Nephron (organoid): ENCODE measurements at regions not wholly inside any gene's neighbourhood (a gene's known extent, or its start where the extent isn't known, plus 50 kb on each side); places are given as distances from the start of the nearest gene placed in this dataset.
A peak's percentile ranks its signal among the peaks of the same experiment; 100 is the strongest.

Experiments
- H3K27ac Mint-ChIP-seq, 3 experiments: 2 replicates each; pipeline ENCODE4 v1.8.0; 2020; ENCODE audit warnings: mixed read lengths in 3 of 3, mild to moderate bottlenecking in 2 of 3, moderate library complexity in 1 of 3
- H3K27me3 Mint-ChIP-seq: 2 replicates; pipeline ENCODE4 v1.8.0; 2021; ENCODE audit warnings: low read depth, mild to moderate bottlenecking, moderate library complexity, mixed read lengths
- H3K36me3 Mint-ChIP-seq: 2 replicates; pipeline ENCODE4 v1.8.0; 2020; ENCODE audit warnings: low read depth, mixed read lengths
- H3K4me1 Mint-ChIP-seq: 2 replicates; pipeline ENCODE4 v1.8.0; 2020; ENCODE audit warnings: mixed read lengths
- H3K4me3 Mint-ChIP-seq, 3 experiments: 2 replicates each; pipeline ENCODE4 v1.8.0; 2020; ENCODE audit warnings: mild to moderate bottlenecking in 3 of 3, mixed read lengths in 3 of 3, moderate library complexity in 2 of 3
- H3K9me3 Mint-ChIP-seq: 2 replicates; pipeline ENCODE4 v1.8.0; 2020; ENCODE audit warnings: mixed read lengths
- TF ChIP-seq, protein P1 (sequence below), 3 experiments: fragments of 200-600 bp; sonication (generic); IDR thresholded peaks; one replicate each; pipeline ENCODE4 v1.5.0; 2021; ENCODE audit warnings: antibody characterized with exemption in 3 of 3; ENCODE audit not compliant: unreplicated experiment in 3 of 3

DNA sequence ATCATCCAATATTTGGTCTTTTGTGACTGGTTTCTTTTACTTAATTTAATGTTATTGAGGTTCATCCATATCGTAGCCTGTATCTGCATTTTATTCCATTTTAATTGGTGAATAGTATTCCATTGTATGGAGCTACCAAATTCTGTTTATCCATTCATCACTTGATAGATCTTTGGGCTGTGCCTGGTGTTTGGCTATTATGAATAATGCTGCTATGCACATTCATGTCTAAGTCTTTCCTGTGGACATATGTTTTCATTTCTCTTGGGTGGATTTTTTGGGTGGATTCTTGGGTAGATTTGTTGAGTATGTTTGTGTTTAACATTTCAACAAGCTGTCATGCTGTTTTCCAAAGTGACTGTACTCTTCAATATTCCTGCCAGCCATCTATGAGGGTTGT lies 52.5 kb upstream of the NEDD4L start:
- Mint-ChIP-seq H3K36me3 (no peaks in the 10 kb centered on the region), H3K27ac (no peak overlapping the region), H3K4me3 (no peak overlapping the region), H3K4me1 (no peaks in the 10 kb centered on the region), H3K27me3 (peaks cover 6% of the 10 kb centered on the region), H3K9me3 (peaks cover 2% of the 10 kb centered on the region)
- TF ChIP-seq, protein P1, sequence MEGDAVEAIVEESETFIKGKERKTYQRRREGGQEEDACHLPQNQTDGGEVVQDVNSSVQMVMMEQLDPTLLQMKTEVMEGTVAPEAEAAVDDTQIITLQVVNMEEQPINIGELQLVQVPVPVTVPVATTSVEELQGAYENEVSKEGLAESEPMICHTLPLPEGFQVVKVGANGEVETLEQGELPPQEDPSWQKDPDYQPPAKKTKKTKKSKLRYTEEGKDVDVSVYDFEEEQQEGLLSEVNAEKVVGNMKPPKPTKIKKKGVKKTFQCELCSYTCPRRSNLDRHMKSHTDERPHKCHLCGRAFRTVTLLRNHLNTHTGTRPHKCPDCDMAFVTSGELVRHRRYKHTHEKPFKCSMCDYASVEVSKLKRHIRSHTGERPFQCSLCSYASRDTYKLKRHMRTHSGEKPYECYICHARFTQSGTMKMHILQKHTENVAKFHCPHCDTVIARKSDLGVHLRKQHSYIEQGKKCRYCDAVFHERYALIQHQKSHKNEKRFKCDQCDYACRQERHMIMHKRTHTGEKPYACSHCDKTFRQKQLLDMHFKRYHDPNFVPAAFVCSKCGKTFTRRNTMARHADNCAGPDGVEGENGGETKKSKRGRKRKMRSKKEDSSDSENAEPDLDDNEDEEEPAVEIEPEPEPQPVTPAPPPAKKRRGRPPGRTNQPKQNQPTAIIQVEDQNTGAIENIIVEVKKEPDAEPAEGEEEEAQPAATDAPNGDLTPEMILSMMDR (IDR thresholded peaks at IDR 0.05; ENCODE audit: unreplicated experiment in 3 of 3): no peak

DNA sequence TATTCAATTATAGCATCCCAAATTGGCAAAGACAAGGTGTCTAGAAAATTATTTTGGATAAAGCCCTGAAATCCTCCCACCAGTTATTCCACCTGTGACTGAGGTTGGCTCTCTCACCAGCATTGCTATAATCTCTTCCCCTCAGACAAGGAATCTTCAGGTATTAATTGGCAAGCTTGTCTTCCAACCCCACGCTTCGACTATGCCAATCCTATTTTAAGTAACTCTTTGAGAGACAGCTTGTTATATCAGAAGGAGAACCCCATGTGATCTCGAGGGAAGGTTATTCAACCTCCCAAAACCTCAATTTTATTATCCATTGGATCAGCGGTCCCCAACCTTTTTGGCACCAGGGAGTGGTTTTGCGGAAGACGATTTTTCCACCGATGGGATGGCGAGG lies 54.5 kb upstream of the NEDD4L start:
- no peak overlapping the region for H3K4me3 Mint-ChIP-seq
- H3K9me3 Mint-ChIP-seq: peaks cover 2% of the 10 kb centered on the region
- H3K36me3 Mint-ChIP-seq: no peaks in the 10 kb centered on the region
- TF ChIP-seq, protein P1 (IDR thresholded peaks at IDR 0.05; ENCODE audit: unreplicated experiment in 3 of 3): no peak
- peaks cover 7% of the 10 kb centered on the region for H3K27me3 Mint-ChIP-seq
- H3K4me1 Mint-ChIP-seq: no peaks in the 10 kb centered on the region
- no peak overlapping the region for H3K27ac Mint-ChIP-seq

DNA sequence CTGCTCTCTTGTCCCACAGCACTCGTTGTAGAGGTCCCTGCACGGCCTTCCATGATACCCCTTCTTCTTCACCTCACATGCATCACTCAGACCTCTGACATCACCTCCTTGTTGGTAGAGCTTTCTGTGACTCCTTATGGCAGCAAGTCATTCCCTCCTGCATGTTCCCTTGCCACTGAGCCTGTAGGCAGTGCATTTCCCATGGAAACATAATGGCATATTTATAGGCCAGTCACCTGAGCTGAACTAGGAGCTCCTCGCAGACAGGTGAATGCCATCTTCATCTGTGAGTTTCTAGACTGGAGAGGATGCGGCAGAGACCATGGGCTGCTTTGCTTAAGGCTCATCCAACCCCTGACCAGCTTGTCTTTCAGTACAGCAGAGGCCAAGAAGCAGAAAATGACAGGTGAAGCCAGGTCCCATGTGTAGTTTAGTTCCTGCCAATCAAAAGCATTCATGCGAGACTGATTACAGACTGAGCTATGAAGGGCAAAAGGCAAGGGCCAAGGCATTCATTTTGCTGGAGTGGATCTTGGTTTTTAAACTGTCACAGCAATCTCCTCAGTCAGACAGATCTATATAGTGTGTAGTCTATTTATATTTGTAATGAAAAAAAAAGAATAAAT lies 59.4 kb upstream of the NEDD4L start:
- TF ChIP-seq, protein P1 (IDR thresholded peaks at IDR 0.05; ENCODE audit: unreplicated experiment in 3 of 3): no peak
- Mint-ChIP-seq H3K4me1 (peaks cover 6% of the 10 kb centered on the region), H3K9me3 (peaks cover 2% of the 10 kb centered on the region), H3K4me3 (no peak overlapping the region), H3K27ac (peak overlapping the region in 1 of 3 experiments; percentile 46), H3K36me3 (no peaks in the 10 kb centered on the region), H3K27me3 (peaks cover 12% of the 10 kb centered on the region)

DNA sequence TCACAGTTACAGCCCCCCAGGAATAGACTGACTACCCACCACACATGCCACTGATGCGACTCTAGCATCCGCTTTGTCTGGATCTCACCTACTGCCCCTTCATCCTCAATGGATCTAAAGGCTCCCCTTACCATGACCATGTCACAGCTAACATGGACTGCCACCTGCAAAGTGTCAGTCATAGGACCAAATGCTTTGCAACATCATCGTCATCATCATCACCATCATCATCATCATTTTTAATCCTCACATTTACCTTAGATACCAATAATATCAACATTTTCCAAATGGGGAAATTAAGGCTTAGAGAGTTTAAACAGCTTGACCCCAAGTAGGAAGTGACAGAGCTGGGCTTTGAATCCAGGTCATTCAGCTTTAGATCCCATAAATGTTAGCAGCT lies 60.1 kb upstream of the NEDD4L start:
- TF ChIP-seq, protein P1 (IDR thresholded peaks at IDR 0.05; ENCODE audit: unreplicated experiment in 3 of 3): no peak
- Mint-ChIP-seq H3K4me3 (no peak overlapping the region), H3K36me3 (no peaks in the 10 kb centered on the region), H3K27me3 (peaks cover 12% of the 10 kb centered on the region), H3K4me1 (peaks cover 6% of the 10 kb centered on the region), H3K9me3 (peaks cover 2% of the 10 kb centered on the region), H3K27ac (no peak overlapping the region)

DNA sequence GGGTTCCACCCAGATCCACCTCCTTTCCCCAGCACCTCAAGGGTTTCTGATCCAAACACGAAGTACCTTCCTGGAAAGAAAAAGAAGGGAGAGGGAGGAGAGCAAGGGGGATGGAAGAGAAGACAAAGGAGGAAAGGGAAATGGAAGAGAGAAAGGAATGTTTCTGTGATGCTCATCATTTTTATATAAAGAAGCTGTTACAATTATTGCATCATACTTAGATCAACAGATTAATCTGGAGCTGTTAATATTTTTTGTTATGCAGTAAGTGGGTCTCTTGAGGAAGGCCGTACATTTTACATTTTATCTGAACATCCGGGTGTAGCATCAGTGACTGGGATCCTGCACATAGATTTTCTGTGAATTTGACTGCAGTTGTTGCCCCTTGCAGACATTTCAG lies 60.6 kb upstream of the NEDD4L start:
- Mint-ChIP-seq H3K27ac (no peak overlapping the region), H3K4me1 (peaks cover 6% of the 10 kb centered on the region), H3K4me3 (no peak overlapping the region), H3K27me3 (peaks cover 12% of the 10 kb centered on the region), H3K36me3 (no peaks in the 10 kb centered on the region), H3K9me3 (peaks cover 2% of the 10 kb centered on the region)
- TF ChIP-seq, protein P1 (IDR thresholded peaks at IDR 0.05; ENCODE audit: unreplicated experiment in 3 of 3): no peak

DNA sequence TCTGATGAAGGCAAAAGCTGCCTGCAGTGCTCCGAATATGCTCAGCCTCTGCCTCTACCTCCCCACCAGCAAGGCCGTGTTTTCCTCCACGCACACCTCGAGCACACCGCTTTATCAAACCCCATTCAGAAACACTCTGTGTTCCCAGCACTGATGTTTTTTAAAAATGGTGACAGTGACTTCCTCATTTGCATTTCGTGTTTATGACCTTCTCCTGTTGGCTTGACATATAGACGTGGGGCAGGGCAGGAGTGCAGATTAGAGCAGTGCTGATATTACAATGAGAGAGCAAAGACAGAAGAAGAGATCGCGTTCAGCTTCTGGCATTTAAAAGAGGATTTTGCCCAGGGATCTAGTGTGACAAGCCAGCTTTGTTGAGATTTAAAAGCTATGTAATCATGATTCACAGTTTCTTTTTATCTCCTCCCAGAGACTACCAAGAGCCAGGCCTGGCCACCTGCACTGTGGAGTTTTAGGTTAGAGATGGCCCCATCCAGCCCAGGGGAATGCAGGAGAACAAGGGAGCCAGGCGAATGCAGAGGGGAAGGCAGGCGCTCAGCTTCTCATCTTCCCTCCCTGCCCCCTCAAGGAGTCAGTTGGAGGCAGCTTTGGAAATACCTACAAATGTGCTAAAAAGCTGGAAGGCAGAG lies 61.5 kb upstream of the NEDD4L start:
- Mint-ChIP-seq H3K4me1 (peaks cover 6% of the 10 kb centered on the region), H3K27ac (no peak overlapping the region), H3K4me3 (no peak overlapping the region), H3K36me3 (no peaks in the 10 kb centered on the region), H3K9me3 (no peaks in the 10 kb centered on the region), H3K27me3 (peaks cover 12% of the 10 kb centered on the region)
- TF ChIP-seq, protein P1 (IDR thresholded peaks at IDR 0.05; ENCODE audit: unreplicated experiment in 3 of 3): no peak
